ENCODE measurements at regions not wholly inside any gene's neighbourhood (a gene's known extent, or its start where the extent isn't known, plus 50 kb on each side); places are given as distances from the start of the nearest gene placed in this dataset.

- TF ChIP-seq POLR2AphosphoS5 (IDR thresholded peaks at IDR 0.05; ENCODE audit: low read depth) (no peak), GABPA (IDR thresholded peaks at IDR 0.05; ENCODE audit: low read depth) (no peak), CTCF (IDR thresholded peaks at IDR 0.05; ENCODE audit: insufficient read depth, low read length) (no peak), REST (IDR thresholded peaks at IDR 0.05; ENCODE audit: insufficient replicate concordance, low read depth) (no peak)
Measured at GRCh38 chr20:47887477-47888080, 102.3 kb upstream of the SULF2 start.
